ENCODE measurements at regions not wholly inside any gene's neighbourhood (a gene's known extent, or its start where the extent isn't known, plus 50 kb on each side); places are given as distances from the start of the nearest gene placed in this dataset.

DNA sequence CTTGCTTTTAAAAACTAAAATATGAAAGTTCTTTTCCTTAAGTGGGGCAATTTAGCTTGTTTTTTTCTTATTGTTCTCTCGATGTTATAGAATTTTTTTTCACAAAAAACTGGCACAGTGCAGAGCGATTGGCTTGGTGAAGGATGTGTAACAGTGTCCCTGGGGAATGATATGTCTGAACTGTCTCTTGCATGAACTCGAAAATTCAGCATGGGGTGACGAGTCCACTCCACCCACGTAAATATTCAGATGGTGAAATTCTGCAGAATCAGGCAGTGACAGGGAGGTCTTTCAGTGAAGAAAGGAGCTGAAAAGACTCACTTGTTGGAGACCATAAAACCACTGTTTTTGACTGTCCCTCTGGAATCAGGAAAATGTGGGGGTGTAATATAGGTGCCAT is 505.3 kb downstream of the MMUT start:
- TF ChIP-seq POLR2AphosphoS5 (IDR thresholded peaks at IDR 0.05; ENCODE audit: low read depth, low read length) (no peak), POLR2A (IDR thresholded peaks at IDR 0.05; ENCODE audit: low read depth, low read length) (no peak)
